Suppressor macrophage treated with lipopolysaccharide for 1 hour (primary cell): ENCODE measurements at regions not wholly inside any gene's neighbourhood (a gene's known extent, or its start where the extent isn't known, plus 50 kb on each side); places are given as distances from the start of the nearest gene placed in this dataset.

Source experiments
- DNase-seq, 3 donors: peaks; one replicate each; pipeline ENCODE4 v3.0.0-alpha.2; 2020 to 2022

DNA sequence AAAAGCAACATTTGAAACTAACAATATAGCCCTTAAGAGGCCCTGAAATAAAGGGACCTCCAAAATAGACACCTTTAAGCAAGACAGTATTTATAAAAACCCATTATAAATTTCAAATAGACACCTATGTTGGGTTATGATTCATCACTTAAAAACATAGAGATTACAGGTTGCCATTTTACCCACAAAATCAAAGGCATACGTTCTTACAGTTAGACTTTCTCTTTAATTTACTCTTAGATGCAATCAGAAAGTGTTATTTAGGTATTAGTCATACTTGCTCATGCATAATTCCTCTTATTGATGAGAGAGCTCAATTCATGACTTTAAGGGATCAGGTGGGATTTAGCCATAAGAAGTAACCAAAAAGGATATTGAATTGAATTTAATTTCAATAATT, 51.5 kb upstream of the TMEM200A start:
- no peak for DNase-seq

DNA sequence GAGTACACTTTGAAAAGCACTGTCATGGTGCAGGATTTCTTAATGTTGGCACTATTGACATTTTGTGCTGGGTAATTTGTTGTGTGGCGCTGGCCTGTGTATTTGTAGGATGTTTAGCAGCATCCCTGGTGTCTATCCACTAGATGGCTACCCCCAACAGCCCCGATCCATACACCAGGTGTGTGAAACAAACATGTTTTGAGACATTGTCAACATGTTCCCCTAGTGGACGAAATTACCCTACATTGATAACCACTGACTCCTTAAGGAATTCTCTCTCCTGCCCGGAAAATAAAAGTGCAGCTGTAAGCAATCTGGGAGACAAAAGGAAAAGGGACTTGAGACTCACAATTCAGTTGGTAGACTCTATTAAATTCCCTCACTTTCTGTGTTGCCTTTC, 52.6 kb upstream of the TMEM200A start:
- no peak for DNase-seq

DNA sequence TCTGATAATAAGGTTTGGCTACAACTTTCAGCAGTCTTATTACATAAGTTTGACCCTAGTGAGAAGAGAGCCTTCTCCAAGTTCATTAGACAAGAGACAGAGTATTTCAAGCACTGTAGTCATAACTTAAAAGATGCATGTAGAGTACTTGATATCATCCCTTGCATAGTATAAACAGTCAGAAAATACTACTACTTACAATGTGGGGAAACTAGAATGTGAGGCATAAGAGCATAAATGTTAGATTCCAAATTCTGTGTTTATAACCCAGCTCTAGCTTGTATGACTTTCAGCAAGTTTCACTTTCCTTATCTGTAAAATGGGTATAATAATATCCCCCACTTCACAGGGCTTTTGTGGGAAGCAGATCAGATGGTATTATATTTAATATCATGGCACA, 56.8 kb upstream of the TMEM200A start:
- DNase-seq, result no peak

DNA sequence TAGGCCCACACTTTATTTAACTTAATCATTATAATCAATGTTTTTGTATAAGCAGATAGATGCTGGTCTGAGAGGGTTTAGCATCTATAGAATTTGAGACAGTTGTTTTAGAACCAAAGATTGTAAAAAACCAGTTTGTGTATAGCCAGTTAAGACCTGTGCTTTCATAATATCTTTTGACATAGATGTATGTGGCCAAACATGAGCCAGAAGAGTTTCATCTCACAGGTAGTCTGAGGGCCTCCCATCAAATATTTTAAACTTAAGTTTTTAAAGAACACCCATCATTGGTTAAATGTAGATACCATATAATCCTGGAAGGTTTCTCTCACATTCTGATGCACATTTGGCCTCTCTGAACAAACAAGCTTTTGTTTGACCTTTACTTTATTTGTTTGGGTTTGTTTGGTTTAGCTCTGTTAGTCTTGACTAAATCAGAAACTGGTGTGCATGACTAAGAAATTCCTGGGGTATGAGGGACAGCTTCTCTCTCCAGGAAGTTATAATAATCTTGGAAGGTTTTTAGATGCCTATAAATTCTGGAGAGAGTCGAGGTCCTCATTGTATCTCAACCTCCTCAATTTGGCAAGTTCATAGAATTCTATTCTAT, 58.0 kb upstream of the TMEM200A start:
- no peak for DNase-seq

DNA sequence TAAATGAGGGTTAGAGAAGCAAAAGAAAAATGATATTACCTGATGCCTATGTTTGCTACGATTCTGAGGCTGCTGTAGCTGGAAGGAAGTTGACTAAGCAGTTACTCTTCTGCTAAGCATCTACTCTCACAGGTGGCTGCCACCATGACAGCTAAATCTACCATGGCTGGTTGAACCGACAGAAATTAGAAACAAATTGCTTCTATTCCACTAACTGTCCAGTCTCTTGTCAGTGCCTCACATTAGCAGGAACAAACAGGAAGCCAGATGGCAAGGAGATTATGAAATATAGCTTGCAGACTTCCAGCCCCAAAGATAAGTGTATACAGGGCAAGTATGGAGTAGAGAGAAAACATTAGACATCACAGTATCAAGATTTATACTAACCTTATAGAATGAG, 59.4 kb upstream of the TMEM200A start:
- no peak for DNase-seq

DNA sequence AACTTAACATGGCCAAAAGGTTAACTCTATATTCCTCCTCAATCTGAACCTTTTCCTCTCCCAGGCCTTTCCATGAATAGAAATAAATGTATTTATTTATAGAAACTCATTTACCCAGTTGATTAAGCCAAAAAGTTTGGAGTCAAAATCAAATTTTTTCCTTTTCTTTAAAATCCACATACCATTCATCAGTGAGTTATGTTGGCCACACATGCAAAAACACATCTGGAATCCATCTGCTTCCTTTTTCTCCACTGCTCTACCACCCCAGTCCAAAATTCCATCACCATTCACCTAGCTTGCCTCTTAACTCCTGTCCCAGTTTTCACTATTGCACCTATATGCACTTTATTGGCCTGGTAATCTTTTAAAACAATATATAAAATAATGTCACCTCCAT, 62.4 kb upstream of the TMEM200A start:
- no peak for DNase-seq

DNA sequence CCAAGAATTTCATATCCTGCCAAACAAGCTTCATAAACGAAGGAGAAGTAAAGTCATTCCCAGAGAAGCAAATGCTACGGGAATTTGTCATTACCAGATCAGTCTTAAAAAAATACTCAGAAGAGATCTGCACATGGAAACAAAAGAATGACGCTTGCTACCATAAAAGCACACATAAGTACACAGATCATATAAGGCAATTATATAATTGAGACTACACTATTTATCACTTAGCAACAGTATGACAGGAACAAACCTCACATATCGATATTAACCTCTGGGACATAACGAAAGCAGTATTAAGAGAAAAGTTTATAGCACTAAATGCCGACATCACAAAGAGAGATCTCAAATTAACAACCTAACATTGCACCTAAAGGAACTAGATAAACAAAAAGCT, 67.6 kb upstream of the TMEM200A start:
- no peak for DNase-seq

DNA sequence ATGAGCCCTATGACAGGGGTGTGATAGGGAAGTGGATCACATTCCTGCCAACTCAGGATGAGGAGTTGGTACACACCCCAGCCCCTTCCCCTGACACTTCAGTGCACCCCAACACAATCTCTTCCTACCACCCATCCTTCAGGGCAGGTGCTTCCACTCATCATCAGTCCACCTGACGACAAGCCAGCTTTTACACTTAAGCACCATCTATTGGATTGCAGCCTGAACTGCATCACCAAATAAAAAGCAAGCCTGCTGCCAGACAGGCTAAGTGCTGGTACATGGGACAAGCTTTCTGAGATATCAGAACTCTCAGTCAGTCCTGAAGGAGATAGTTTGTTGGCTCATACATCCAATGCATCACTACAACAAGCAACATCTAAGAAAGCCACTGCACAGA, 69.0 kb upstream of the TMEM200A start:
- no peak for DNase-seq

DNA sequence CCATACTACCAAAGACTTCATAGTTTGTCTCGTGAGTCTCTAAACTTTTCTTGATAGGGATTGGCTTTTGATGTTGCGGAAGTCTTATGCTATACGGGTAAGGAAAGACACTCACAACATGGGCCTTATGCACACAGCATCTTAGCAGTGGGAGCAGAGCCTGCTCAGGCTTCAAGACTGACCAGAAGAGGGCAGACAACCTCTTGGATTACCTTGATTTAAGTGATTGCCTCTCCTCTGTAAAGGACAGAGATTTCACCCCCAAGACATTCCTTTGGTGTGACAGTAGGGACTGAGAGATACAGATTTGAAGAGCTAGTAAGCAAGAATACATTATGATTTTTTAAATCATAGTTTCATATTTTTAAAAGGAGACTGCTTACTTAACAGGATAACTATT, 71.0 kb upstream of the SAMD3 start:
- DNase-seq, result peak in 2 of 3 donors; percentile 14 to 21

DNA sequence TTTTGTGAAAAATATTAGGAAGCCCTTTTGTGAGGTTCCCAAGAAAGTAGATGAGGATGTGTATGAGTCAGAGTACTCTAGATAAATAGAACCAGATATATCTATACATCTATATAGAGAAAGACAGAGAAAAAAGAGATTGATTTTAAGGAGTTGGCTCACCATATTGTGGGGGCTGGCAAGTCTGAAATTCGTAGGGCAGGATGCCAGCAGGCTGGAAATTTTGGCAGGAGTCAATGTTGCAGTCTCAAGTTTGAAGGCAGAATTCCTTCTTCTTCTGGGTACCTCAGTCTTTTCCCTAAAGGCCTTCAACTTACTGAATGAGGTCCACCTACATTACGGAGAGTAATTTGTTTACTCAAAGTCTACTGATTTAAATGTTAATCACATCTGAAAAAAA, 65.3 kb upstream of the SAMD3 start:
- DNase-seq, result no peak

DNA sequence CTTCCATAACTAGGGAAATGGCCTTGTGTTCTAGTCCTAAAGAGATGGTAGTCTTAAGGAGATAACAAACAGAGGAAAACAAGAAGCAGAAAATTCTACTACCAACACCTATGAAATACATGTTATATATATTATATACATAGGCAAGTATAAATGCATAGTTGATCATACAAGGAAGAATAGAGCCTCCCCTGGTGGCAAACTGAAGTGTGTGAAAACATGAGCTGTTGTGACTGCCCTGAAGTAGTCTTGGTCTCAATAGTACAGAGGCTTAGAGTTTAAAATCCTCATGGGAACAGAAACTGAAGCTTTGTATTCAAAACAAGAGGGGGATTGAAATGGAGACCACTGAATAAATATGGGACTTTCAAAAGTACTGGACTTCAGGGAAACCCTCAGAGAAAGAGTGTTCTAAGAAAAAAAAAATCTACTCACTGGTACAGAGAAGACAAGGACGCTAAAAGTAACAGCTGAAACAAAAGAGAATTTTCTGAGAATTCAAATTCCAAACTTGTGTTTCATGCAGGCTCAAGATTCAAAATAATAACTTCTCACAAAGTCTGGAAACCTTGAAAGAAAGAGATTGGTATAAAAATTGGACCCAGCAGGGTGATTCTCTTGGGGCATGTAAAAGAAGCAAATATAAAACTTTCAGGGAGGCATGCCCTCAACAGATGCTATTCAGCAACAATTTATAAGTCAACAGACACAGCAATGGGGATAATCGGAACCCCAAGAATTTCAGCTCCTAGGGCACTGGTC, 59.7 kb upstream of the SAMD3 start:
- peak in 1 of 3 donors; percentile 1 for DNase-seq

DNA sequence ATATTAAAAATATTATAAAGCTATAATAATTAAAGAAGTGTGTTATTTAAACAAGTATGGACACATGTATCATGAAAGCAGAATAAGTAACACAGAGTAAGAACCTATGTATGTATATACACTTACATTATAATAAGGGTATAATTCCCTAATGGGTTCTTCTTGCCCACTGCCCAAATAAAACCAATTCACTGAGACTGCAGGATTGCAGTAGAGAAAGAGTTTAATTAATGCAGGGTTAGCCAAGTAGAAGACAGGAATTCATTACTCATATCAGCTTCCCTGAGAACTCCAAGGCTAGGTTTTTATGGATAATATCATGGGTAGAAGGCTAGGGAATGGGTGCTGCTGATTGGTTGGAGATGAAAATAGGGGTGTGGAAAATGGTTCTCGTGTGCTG, 53.8 kb upstream of the SAMD3 start:
- DNase-seq, result no peak

DNA sequence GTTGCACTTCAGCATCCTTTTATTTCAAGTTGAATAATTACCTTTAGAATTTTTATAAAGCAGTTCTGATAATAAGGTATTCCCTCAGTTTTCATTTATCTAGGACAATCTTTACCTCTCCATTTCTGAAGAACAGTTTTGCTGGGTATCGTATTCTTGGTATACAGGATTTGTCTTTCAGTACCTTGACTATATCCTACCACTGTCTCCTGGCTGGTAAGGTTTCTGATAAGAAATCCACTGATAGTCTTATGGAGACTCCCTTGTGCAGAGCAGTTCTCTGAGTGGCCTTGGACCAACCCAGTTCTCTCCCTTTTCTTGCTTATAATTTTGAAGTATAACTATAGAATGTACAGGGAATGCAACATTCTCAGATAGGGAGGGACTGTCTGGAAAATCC, 51.3 kb upstream of the SAMD3 start:
- no peak for DNase-seq
